ENCODE measurements at regions not wholly inside any gene's neighbourhood (a gene's known extent, or its start where the extent isn't known, plus 50 kb on each side); places are given as distances from the start of the nearest gene placed in this dataset.

- TF ChIP-seq POLR2AphosphoS5 (IDR thresholded peaks at IDR 0.05; ENCODE audit: low read depth, low read length) (no peak), POLR2A (IDR thresholded peaks at IDR 0.05; ENCODE audit: low read depth, low read length) (no peak), TAF1 (IDR thresholded peaks at IDR 0.05; ENCODE audit: borderline replicate concordance, low read depth, low read length) (no peak)
Measured at GRCh38 chr5:155941340-155941739, 385.6 kb upstream of the SGCD start.

All from GM12892 (cell line).